ENCODE measurements at regions not wholly inside any gene's neighbourhood (a gene's known extent, or its start where the extent isn't known, plus 50 kb on each side); places are given as distances from the start of the nearest gene placed in this dataset.
"Not testable (repeated sequence)": the region's sequence is repeated elsewhere in the genome, so short reads cannot be mapped to it uniquely, and the experiment has no call there.

- no peak for DNase-seq
Observed at GRCh38 chr6:14373648-14374437, 256.3 kb downstream of the CD83 start.

DNA sequence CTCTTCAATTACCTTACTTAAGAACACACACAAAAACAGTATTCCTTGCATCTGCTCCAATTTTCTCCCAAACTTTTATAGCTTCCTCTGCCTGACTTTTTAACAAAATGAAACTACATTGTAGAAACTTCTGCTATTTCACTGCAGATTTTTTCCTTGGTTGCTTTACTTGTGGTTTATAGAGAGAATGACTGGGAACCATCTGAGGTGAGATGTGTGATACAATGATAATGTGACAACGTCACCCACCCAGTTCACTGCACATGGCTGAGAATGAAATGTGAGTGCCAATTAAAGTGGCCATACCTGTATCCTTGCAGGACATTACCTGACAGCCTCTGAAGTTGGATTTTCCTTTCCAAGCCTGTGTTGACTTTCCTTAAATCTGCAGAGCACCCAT is 258.4 kb downstream of the CD83 start:
- no peak for DNase-seq

- DNase-seq = no peak
Observed at GRCh38 chr6:14379568-14379967, 262.0 kb downstream of the CD83 start.

DNA sequence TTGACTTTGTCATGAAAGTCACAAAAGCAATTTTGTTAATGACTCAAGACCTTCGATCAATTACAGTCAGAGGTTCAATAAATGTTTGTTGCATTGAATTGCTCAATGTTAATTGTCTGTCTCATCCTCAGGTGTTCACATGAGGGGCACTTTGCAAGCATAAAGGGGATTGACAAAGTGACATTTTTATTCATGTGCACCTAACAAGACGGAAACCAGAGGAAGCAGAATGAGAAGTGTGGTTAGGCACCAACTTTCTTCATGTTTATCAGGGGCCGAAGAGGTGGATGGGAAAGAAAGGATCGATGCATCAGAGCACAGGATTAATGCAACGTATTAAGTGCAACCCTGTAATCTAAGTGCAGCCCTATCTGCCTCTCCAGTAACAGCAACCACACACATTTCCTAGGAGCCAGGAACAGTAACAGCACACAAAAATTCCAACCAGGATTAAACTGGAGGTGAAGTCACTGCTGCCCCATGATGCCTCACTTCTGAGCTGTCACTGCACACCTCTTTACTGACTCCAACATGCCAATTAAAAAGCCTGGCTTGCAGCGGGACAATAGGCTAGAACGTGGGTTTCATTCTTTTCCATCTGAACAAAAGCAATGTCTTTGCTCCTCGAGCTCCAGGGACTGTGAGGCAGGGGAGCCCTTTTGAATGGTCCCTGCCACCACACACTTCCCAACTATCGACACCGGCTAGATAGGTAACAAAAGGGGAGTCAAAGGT is 262.7 kb downstream of the CD83 start:
- no peak for DNase-seq

- DNase-seq = no peak
Observed at GRCh38 chr6:14380901-14381828, 263.6 kb downstream of the CD83 start.

- DNase-seq = no peak
Observed at GRCh38 chr6:14381829-14382677, 264.5 kb downstream of the CD83 start.

DNA sequence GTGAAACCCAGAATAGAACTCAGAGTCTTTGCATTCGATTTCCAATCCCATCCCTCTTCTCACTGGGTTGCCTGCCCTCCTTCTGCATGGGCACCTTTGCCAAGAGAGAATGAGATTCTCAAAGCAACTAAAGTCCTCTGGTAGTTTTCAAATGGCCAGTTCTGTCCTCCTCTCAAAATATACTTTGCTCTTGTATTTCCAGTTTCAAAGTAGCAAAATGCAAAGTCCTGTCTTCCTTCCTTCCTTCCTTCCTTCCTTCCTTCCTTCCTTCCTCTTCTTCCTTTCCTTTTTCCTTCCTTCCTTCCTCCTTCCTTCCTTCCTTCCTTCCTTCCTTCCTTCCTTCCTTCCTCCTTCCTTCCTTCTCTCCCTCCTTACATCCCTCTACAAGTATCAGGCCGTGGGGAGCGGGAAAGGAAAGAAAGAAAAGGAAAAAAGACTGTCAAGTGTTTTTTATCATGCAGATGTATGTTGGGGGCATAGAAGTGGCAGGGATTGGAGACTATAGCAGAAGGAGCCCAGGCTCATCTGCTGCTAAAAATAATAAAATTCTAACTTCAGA is 265.2 kb downstream of the CD83 start:
- no peak for DNase-seq

- DNase-seq = no peak
Observed at GRCh38 chr6:14383393-14384174, 266.0 kb downstream of the CD83 start.

- no peak for DNase-seq
Observed at GRCh38 chr6:14384175-14384949, 266.8 kb downstream of the CD83 start.

GRCh38 chr6:14386263-14386662 is 268.7 kb downstream of the CD83 start:
- DNase-seq = no peak

DNA sequence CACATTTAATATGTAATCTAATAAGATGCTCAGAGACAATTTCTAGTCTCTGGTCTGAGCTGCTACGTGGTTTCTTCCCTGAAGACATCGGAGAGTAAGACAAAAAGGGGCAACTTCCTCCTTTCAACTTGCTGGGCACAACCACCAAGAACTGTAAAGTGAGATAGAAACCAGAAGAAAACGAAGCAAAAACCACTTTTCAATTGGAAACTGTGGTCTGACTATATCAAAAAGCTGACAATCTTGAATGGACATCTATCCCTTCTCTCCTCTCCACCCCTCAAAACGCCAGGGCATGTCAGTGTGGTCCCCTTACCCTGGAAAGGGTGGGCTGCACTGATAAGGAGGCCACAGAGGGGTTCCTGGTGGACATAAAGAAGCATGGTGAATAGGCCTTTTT is 269.1 kb downstream of the CD83 start:
- no peak for DNase-seq

GRCh38 chr6:14388371-14388770 is 270.8 kb downstream of the CD83 start:
- no peak for DNase-seq

DNA sequence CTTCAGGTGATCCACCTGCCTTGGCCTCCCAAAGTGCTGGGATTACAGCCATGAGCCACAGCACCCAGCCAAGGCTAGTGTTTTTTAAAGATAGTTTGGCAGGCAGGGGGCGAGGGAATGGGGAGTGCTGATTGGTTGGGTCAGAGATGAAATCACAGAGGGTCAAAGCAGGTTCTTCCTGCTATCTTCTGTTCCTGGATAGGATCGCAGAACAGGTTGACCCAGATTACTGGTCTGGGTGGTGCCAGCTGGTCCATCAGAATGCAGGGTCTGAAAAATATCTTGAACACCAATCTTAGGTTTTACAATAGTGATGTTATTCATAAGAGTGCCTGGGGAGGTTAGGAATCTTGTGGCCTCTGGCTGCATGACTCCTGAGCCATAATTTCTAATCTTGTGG is 272.2 kb downstream of the CD83 start:
- DNase-seq = not testable (repeated sequence)

DNA sequence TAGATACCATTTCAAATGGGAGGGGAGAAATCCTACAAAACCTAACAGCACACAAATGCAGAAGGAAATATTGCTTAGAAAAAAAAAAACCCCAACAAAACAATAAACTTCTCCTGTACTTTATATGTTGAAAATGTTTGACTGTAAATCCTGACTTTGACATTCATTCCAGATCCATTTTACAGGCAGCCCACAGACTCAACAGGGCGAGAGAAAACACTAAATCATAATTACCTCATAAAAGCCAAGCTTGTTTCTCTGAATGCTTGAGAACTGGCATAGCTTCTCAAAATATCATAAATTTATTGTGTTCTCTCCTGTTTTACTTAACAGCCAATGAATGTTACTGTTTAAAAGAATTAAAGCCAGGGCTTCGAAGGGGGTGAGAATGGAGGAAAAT is 273.2 kb downstream of the CD83 start:
- no peak for DNase-seq

DNA sequence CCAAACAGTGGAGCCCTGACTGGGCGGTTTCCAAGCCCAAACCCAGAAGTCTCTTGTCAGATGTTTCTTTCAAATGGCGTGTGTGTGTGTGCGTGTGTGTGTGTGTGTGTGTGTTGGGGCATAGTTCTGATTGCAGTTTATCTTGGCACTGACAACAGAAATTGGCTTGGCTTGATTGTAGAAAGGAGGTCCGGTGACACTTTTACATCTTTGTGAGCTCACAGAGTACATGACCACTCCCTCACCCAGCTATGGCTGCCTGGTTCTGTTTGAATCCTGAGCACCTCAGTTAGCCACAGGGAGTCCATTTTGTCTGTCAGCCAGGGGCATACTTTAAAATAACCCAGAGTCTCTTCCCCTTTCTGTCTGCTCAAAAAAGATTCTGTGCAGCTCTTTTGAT is 276.3 kb downstream of the CD83 start:
- DNase-seq = no peak

DNA sequence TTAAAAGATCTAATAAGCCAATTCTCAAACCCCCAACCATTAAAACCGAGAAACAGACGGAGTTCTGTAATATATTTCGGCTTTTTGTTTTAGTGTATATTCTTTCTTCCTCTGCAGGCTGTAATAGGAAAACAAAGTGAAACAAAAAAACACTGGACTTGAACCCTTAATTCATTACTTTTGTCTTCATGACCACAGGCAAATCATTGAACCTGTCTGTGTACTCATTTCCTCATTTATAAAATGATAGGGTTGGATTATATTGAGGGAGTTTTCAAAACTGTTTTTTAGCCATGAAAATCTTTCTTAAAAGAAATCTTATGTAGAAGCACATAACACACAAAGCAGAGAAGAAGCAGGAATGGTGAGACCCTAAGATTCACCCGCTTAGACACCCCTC is 278.8 kb downstream of the CD83 start:
- no peak for DNase-seq

- no peak for DNase-seq
Observed at GRCh38 chr6:14396826-14397517, 279.4 kb downstream of the CD83 start.

- DNase-seq = no peak
Observed at GRCh38 chr6:14397518-14397901, 279.9 kb downstream of the CD83 start.

GRCh38 chr6:14398953-14399352 is 281.4 kb downstream of the CD83 start:
- no peak for DNase-seq

- DNase-seq = no peak
Observed at GRCh38 chr6:14399635-14400034, 282.1 kb downstream of the CD83 start.

Measured in amniotic stem cell (primary cell).